Prostate gland (tissue), 2 donors: ENCODE measurements at regions not wholly inside any gene's neighbourhood (a gene's known extent, or its start where the extent isn't known, plus 50 kb on each side); places are given as distances from the start of the nearest gene placed in this dataset.

Experiments
- DNase-seq: peaks from one replicate; pipeline ENCODE4 v3.0.0-alpha.2; 2019; ENCODE audit warnings: low spot score
- H3K27ac ChIP-seq, 2 donors: fragments of 200-600 bp; sonication (generic); 2 replicates each; pipeline ENCODE4 v1.5.1; 2017 to 2019
- H3K27me3 ChIP-seq: fragments of 200-600 bp; sonication (generic); replicated peaks from 2 replicates; pipeline ENCODE4 v1.5.1; 2019; ENCODE audit not compliant: insufficient read depth
- H3K36me3 ChIP-seq, 2 donors: fragments of 200-600 bp; sonication (generic); 1 replicate in 1 of 2; 2 replicates in 1 of 2; pipeline versions ENCODE4 v1.5.1 to v1.8.1; 2017 to 2019
- H3K4me1 ChIP-seq: fragments of 200-600 bp; sonication (generic); replicated peaks from 2 replicates; pipeline ENCODE4 v1.5.1; 2019
- H3K4me3 ChIP-seq, 2 donors: fragments of 200-600 bp; sonication (generic); 2 replicates each; pipeline ENCODE4 v1.5.1; 2017 to 2019
- H3K9me3 ChIP-seq: fragments of 200-600 bp; sonication (generic); 2 replicates; pipeline ENCODE4 v1.5.1; 2017
- POLR2A ChIP-seq: fragments of 450-650 bp; IDR thresholded peaks from one replicate; pipeline ENCODE4 v1.6.1; 2016; ENCODE audit warnings: antibody characterized with exemption, mild to moderate bottlenecking
- POLR2AphosphoS5 ChIP-seq: sonication (generic); formaldehyde crosslinking; IDR thresholded peaks from one replicate; pipeline ENCODE4 v1.6.1; 2017; ENCODE audit warnings: antibody characterized with exemption
- WGBS: methylation state at CpG from one replicate; pipeline ENCODE4 v1.1.5; 2018; 5-methylcytosine and 5-hydroxymethylcytosine counted together
- intact Hi-C: fragments of 100-400 bp; cut with DNase I; formaldehyde crosslinking; loops from one replicate; pipeline ENCODE4 v1.14.2; 2022
- TF ChIP-seq, protein P1 (sequence below), 4 experiments: fragments of 200-600 bp in 2 of 4; fragments of 450-650 bp in 2 of 4; sonication (generic) in 2 of 4; IDR thresholded peaks; 1 replicate in 3 of 4; 2 replicates in 1 of 4; pipeline ENCODE4 v1.5.1; 2016 to 2019; ENCODE audit warnings: antibody characterized with exemption in 4 of 4, mild to moderate bottlenecking in 2 of 4, moderate library complexity in 2 of 4

DNA sequence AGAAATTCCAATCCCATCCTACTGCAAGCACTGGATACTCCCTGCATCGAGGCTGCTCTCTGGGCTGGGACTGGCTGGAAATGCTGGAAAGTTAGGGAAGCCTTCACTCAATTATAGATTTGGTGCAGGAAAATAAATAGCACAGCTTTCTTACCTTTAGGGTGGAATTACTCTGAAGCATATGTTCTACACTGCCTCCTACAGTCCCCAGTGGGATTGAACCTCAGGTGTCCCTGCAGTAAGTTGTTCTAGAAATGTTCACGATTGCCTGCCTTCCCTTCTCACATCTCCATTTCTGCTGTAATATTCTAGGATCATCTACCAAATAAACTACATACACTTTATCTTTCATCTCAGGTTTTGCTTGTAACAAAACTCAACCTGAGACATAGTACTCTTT lies 536.7 kb upstream of the LMCD1 start:
- Histone ChIP-seq H3K4me1 (no peaks in the 10 kb centered on the region), H3K4me3 (no peak overlapping the region), H3K27me3 (no peaks in the 10 kb centered on the region), H3K36me3 (no peaks in the 10 kb centered on the region), H3K9me3 (no peaks in the 10 kb centered on the region), H3K27ac (no peak overlapping the region)
- WGBS, result 88% methylated on average over 2 of the region's 2 CpGs
- no peak for DNase-seq
- intact Hi-C loops, result no loop called here
- TF ChIP-seq POLR2A (no peak), POLR2AphosphoS5 (no peak)
- TF ChIP-seq, protein P1, sequence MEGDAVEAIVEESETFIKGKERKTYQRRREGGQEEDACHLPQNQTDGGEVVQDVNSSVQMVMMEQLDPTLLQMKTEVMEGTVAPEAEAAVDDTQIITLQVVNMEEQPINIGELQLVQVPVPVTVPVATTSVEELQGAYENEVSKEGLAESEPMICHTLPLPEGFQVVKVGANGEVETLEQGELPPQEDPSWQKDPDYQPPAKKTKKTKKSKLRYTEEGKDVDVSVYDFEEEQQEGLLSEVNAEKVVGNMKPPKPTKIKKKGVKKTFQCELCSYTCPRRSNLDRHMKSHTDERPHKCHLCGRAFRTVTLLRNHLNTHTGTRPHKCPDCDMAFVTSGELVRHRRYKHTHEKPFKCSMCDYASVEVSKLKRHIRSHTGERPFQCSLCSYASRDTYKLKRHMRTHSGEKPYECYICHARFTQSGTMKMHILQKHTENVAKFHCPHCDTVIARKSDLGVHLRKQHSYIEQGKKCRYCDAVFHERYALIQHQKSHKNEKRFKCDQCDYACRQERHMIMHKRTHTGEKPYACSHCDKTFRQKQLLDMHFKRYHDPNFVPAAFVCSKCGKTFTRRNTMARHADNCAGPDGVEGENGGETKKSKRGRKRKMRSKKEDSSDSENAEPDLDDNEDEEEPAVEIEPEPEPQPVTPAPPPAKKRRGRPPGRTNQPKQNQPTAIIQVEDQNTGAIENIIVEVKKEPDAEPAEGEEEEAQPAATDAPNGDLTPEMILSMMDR (IDR thresholded peaks at IDR 0.05), result no peak

DNA sequence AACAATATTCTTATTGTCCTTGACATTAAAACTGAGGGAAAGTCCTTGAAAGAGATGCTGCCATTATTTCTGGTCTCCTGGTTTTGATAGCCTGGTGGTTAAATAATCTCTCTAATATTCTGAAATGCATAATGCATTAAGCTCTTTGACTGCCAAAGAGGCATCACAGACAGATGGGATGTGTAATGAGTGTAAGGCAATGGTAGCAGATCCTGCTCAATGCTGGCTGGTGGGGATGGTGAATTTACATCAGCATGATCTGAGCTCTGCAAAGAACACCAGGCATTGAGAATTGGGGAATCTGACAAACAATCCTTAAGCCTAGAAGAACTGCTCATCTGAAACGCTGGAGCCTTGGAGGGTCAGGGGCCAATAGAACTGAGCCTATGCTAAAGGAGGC lies 528.6 kb upstream of the LMCD1 start:
- TF ChIP-seq POLR2A, result no peak
- TF ChIP-seq, protein P1 (IDR thresholded peaks at IDR 0.05), result no peak
- no peak for TF ChIP-seq POLR2AphosphoS5
- Histone ChIP-seq H3K27ac (no peak overlapping the region), H3K27me3 (no peaks in the 10 kb centered on the region), H3K9me3 (no peaks in the 10 kb centered on the region), H3K4me3 (no peak overlapping the region), H3K4me1 (no peaks in the 10 kb centered on the region), H3K36me3 (no peaks in the 10 kb centered on the region)
- no peak for DNase-seq
- intact Hi-C loops, result no loop called here
- 58% methylated on average over 1 of the region's 1 CpG for WGBS

DNA sequence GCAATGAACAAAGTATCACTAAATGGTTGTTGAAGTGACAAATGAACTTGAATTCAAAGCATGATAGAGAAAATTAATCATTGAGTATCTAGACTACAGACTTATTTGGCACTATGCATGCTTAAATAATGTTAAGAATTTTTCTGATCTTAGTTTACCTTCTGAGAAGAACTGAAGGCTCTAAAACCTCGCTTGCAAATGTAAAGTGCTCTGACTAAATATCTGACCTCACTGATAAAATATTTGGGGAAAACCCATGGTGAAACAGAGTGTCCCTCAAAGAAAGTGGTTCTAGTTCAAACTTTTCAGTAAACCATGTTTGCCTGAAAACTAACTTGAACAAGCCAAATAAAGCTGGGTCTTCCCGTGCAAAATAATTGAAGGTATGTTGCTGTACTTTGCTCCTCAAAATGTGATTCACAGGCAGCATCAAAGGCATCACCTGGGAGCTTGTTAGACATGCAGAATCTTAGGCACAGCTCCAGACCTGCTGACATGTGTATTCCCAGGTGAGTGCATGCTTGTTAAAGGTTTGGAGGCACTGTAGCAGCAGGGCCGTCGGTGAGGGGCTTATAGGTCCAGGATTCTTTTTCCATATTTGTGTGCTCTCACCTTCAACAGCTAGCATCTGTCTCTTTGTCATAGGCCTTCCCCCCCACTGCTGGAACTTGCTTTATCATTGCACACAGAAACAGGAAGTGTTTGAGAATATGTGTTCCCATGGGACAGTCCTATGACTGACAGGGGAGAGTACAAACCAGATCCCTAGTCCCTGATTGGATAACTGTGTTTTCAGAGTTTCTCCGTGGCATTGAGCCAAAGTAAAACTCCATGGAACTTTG lies 524.2 kb upstream of the LMCD1 start:
- WGBS, result 42% methylated on average over 5 of the region's 5 CpGs
- no peak for DNase-seq
- intact Hi-C loops, result no loop called here

DNA sequence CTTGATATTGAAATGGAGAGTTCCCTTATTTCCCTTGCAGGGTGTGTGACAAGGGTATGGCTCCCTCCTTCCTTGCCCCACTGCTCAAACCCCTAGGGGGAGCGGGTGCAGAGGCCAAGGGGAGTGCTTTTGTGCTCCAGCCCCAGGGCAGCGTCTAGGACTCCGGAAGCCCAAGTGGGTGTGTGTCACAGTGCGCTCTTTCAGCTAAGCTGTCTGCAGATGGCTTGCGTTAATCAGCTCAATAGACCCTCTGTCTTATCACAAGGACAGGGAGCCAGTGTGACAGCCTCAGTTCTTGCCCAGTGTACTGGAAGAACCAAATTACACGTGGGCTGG lies 523.6 kb upstream of the LMCD1 start:
- intact Hi-C loops, result no loop called here
- H3K27me3 ChIP-seq, result no peaks in the 10 kb centered on the region
- no peaks in the 10 kb centered on the region for H3K9me3 ChIP-seq
- H3K4me1 ChIP-seq, result no peaks in the 10 kb centered on the region
- no peak for TF ChIP-seq POLR2AphosphoS5
- TF ChIP-seq, protein P1 (IDR thresholded peaks at IDR 0.05), result no peak
- no peak for TF ChIP-seq POLR2A
- no peaks in the 10 kb centered on the region for H3K36me3 ChIP-seq
- H3K27ac ChIP-seq, result no peak overlapping the region
- no peak overlapping the region for H3K4me3 ChIP-seq
- 67% methylated on average over 6 of the region's 6 CpGs for WGBS
- no peak for DNase-seq

More for the DNA sequence above, 524.2 kb upstream of the LMCD1 start:
- no peak overlapping the region for H3K27ac ChIP-seq
- H3K4me3 ChIP-seq, result no peak overlapping the region
- TF ChIP-seq, protein P1 (IDR thresholded peaks at IDR 0.05), result no peak
- no peak for TF ChIP-seq POLR2A
- H3K4me1 ChIP-seq, result no peaks in the 10 kb centered on the region
- H3K9me3 ChIP-seq, result no peaks in the 10 kb centered on the region
- H3K27me3 ChIP-seq, result no peaks in the 10 kb centered on the region
- no peaks in the 10 kb centered on the region for H3K36me3 ChIP-seq

DNA sequence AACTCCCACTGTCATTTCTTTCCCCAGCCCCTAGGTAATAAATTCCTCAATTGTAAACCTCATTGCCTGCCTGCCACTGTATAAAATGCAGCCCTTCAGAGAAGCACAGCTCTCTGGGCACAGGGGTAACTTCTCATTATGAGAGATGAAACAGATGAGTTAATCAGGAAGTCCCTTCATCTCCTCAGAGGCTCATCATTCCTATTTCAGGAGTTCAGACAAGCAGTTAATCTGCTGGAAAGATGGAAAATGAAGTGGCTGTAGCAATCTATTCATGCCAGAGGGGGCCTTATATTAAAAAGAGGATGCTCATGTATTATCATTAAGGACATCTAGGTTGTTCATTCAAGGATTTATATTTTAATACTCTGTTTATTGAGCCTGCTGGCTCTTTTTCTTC lies 519.5 kb upstream of the LMCD1 start:
- H3K27me3 ChIP-seq, result no peaks in the 10 kb centered on the region
- no peak overlapping the region for H3K27ac ChIP-seq
- H3K9me3 ChIP-seq, result no peaks in the 10 kb centered on the region
- no peaks in the 10 kb centered on the region for H3K4me1 ChIP-seq
- TF ChIP-seq POLR2A, result no peak
- TF ChIP-seq POLR2AphosphoS5, result no peak
- TF ChIP-seq, protein P1 (IDR thresholded peaks at IDR 0.05), result no peak
- DNase-seq, result no peak
- no peaks in the 10 kb centered on the region for H3K36me3 ChIP-seq
- intact Hi-C loops, result no loop called here
- no peak overlapping the region for H3K4me3 ChIP-seq
